KMS-11 (cell line): ENCODE measurements at regions not wholly inside any gene's neighbourhood (a gene's known extent, or its start where the extent isn't known, plus 50 kb on each side); places are given as distances from the start of the nearest gene placed in this dataset.

Experiments used
- H2AFZ ChIP-seq: fragments of 200-600 bp; sonication (generic); 2 replicates; pipeline ENCODE4 v1.6.1; 2016; ENCODE audit warnings: antibody characterized with exemption, mixed run types, low read depth
- H3K27ac ChIP-seq: fragments of 200-600 bp; sonication (generic); 2 replicates; pipeline ENCODE4 v1.6.1; 2016; ENCODE audit warnings: mild to moderate bottlenecking, mixed run types
- H3K27me3 ChIP-seq: fragments of 200-600 bp; sonication (generic); 2 replicates; pipeline ENCODE4 v1.6.1; 2017; ENCODE audit warnings: mild to moderate bottlenecking, low read depth, mixed run types, moderate library complexity; ENCODE audit not compliant: insufficient read depth
- H3K36me3 ChIP-seq: fragments of 200-600 bp; sonication (generic); 2 replicates; pipeline ENCODE4 v1.6.1; 2017; ENCODE audit warnings: mild to moderate bottlenecking, mixed run types; ENCODE audit not compliant: insufficient read depth
- H3K4me1 ChIP-seq: fragments of 200-600 bp; sonication (generic); 2 replicates; pipeline ENCODE4 v1.6.1; 2016; ENCODE audit warnings: mild to moderate bottlenecking, low read depth, mixed run types; ENCODE audit not compliant: poor library complexity, severe bottlenecking
- H3K4me2 ChIP-seq: fragments of 200-600 bp; sonication (generic); 2 replicates; pipeline ENCODE4 v1.7.0; 2016; ENCODE audit warnings: mild to moderate bottlenecking, mixed run types
- H3K4me3 ChIP-seq: fragments of 200-600 bp; sonication (generic); IDR thresholded peaks from 2 replicates; pipeline ENCODE4 v1.6.1; 2017; ENCODE audit warnings: low read depth, low read length, mixed read lengths; ENCODE audit not compliant: insufficient read depth
- H3K79me2 ChIP-seq: fragments of 200-600 bp; sonication (generic); 2 replicates; pipeline ENCODE4 v1.6.1; 2016; ENCODE audit warnings: low read depth, mixed run types; ENCODE audit not compliant: insufficient read depth
- H3K9ac ChIP-seq: fragments of 200-600 bp; sonication (generic); 2 replicates; pipeline ENCODE4 v1.6.1; 2016; ENCODE audit warnings: mild to moderate bottlenecking, mixed run types
- H4K20me1 ChIP-seq: fragments of 200-600 bp; sonication (generic); 2 replicates; pipeline ENCODE4 v1.6.1; 2016; ENCODE audit warnings: mild to moderate bottlenecking, mixed run types; ENCODE audit not compliant: insufficient read depth
- TF ChIP-seq, protein P1 (sequence below): fragments of 200-600 bp; sonication (generic); conservative IDR thresholded peaks from 2 replicates; pipeline ENCODE4 v1.6.1; 2017; ENCODE audit warnings: low read depth, mild to moderate bottlenecking, antibody characterized with exemption, low read length, moderate library complexity, mixed read lengths

DNA sequence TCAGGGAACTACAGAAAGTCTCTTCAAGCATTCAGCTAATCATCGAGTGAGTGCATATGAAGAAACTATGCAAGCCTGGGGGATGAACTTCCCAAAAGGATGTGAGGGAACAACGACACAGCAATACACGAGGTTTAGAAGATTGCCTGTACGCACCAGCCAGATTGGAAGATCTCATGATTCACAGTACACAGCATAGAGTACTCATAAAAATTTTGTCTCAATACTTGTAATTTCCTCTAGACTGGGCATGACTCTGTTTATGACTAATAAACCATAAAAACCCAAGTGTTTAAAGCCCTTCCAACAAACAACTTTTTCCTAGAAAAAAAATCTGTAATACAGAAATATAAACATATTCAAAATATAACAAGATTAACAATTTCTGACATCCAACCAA is 279.7 kb downstream of the KCNJ3 start:
- Histone ChIP-seq H3K27ac (no peak overlapping the region), H3K36me3 (no peaks in the 10 kb centered on the region), H4K20me1 (no peaks in the 10 kb centered on the region), H3K4me2 (no peak overlapping the region), H3K79me2 (no peaks in the 10 kb centered on the region), H3K4me3 (no peak overlapping the region), H3K9ac (no peak overlapping the region), H2AFZ (no peak overlapping the region), H3K4me1 (no peaks in the 10 kb centered on the region), H3K27me3 (no peaks in the 10 kb centered on the region)
- TF ChIP-seq, protein P1, sequence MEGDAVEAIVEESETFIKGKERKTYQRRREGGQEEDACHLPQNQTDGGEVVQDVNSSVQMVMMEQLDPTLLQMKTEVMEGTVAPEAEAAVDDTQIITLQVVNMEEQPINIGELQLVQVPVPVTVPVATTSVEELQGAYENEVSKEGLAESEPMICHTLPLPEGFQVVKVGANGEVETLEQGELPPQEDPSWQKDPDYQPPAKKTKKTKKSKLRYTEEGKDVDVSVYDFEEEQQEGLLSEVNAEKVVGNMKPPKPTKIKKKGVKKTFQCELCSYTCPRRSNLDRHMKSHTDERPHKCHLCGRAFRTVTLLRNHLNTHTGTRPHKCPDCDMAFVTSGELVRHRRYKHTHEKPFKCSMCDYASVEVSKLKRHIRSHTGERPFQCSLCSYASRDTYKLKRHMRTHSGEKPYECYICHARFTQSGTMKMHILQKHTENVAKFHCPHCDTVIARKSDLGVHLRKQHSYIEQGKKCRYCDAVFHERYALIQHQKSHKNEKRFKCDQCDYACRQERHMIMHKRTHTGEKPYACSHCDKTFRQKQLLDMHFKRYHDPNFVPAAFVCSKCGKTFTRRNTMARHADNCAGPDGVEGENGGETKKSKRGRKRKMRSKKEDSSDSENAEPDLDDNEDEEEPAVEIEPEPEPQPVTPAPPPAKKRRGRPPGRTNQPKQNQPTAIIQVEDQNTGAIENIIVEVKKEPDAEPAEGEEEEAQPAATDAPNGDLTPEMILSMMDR = no peak

DNA sequence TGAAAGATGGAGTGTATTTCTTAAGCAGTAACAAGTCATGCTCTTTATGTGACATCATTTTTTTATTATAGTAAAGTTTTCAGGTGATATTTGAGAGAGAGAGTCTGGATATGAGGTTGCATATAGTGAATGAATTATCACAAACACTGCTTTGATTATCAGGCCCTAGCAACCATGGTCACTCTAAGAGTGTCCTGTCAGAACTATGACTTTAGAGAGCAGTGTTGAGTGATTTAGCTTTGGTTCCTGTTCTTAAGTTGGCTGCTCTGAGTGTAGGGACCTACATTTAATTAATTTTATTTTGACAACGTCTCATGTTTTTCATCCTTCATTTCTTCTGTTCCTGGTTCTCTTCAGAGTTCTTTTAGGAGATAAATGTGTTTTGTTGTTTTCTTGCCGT is 275.5 kb downstream of the KCNJ3 start:
- Histone ChIP-seq H3K4me1 (no peaks in the 10 kb centered on the region), H3K79me2 (no peaks in the 10 kb centered on the region), H3K27ac (no peak overlapping the region), H3K4me3 (no peak overlapping the region), H3K27me3 (no peaks in the 10 kb centered on the region), H2AFZ (no peak overlapping the region), H3K4me2 (no peak overlapping the region), H4K20me1 (no peaks in the 10 kb centered on the region), H3K36me3 (no peaks in the 10 kb centered on the region), H3K9ac (no peak overlapping the region)
- TF ChIP-seq, protein P1 = no peak

DNA sequence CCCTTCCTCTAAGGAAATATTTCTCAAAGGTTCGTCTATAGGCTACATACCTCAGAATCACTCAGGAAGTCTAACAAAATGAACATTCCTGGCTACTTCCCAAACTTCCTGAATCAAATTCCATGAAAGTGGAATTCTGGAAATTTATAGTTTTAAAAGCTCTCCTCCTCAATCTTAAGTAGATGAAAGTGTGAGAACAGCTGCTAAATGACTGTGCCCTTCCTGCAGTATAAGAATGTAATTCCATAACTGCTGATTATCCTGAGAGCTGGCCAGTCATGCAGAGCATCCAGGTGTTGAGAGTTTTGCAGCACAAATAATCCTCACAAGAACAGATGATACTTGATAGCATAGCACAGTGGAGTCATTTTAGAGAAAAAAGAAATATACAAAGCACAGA is 265.0 kb downstream of the KCNJ3 start:
- H4K20me1 ChIP-seq = no peaks in the 10 kb centered on the region
- H3K27me3 ChIP-seq = no peaks in the 10 kb centered on the region
- H3K27ac ChIP-seq = no peak overlapping the region
- no peak overlapping the region for H3K4me3 ChIP-seq
- no peak overlapping the region for H3K4me2 ChIP-seq
- H3K36me3 ChIP-seq = no peaks in the 10 kb centered on the region
- TF ChIP-seq, protein P1 = no peak
- H2AFZ ChIP-seq = no peak overlapping the region
- H3K79me2 ChIP-seq = no peaks in the 10 kb centered on the region
- no peak overlapping the region for H3K9ac ChIP-seq
- peaks cover 7% of the 10 kb centered on the region for H3K4me1 ChIP-seq

DNA sequence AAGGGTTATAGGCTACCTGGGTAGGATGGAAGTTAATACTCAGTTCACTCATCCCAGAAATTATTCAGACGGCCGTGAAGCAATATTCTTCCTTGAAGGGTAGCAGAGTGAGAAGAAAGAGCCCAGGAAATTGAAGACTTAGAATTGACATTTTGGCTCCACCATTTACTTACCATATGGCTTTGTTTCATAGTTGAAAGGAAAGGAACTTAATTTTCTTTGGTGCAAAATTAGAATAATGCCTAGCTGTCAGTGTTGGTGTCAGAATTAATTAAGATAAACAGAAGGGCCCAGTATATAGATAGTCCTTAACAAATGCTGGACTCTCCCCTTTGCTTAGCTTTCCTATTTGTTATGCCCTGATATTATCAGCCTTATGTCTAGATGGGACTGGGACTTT is 263.2 kb downstream of the KCNJ3 start:
- Histone ChIP-seq H2AFZ (no peak overlapping the region), H4K20me1 (no peaks in the 10 kb centered on the region), H3K9ac (no peak overlapping the region), H3K27me3 (no peaks in the 10 kb centered on the region), H3K4me3 (no peak overlapping the region), H3K79me2 (no peaks in the 10 kb centered on the region), H3K36me3 (no peaks in the 10 kb centered on the region), H3K4me1 (peaks cover 7% of the 10 kb centered on the region), H3K27ac (no peak overlapping the region), H3K4me2 (no peak overlapping the region)
- TF ChIP-seq, protein P1 = no peak
